ENCODE measurements at regions not wholly inside any gene's neighbourhood (a gene's known extent, or its start where the extent isn't known, plus 50 kb on each side); places are given as distances from the start of the nearest gene placed in this dataset.
A peak's percentile ranks its signal among the peaks of the same experiment; 100 is the strongest.

DNA sequence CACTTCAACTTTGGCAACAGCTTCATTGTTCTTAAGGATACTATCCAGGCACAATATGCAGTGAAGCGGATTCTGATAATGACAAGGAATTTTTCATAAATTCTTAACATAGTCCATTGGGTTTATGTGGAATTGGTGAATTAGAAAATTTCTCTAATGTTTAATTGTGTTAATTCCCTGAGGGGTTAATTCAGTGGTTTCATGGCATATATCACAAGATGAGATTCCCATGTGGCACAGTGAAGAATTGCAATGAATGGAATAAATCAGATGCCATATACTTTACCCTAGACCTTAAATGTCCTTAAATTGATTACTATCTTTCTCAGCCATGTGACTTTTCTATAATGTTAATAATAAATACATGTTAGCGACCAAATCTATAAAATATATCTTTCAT, 1244.1 kb downstream of the ROBO2 start:
- H3K9ac ChIP-seq (ENCODE audit: low read depth, low read length), result no peak overlapping the region
- no peaks in the 10 kb centered on the region for H3K27me3 ChIP-seq (ENCODE audit: insufficient read depth, low read length)
- H3K4me3 ChIP-seq (ENCODE audit: low read length), result no peak overlapping the region
- no peaks in the 10 kb centered on the region for H3K36me3 ChIP-seq (ENCODE audit: insufficient read depth, low read depth, low read length)
- no peak overlapping the region for H3K27ac ChIP-seq (ENCODE audit: low read length)
- H3K4me1 ChIP-seq (ENCODE audit: insufficient read depth, low read length), result peaks cover 13% of the 10 kb centered on the region
- no peaks in the 10 kb centered on the region for H3K9me3 ChIP-seq (ENCODE audit: insufficient read depth, low read depth, low read length)

DNA sequence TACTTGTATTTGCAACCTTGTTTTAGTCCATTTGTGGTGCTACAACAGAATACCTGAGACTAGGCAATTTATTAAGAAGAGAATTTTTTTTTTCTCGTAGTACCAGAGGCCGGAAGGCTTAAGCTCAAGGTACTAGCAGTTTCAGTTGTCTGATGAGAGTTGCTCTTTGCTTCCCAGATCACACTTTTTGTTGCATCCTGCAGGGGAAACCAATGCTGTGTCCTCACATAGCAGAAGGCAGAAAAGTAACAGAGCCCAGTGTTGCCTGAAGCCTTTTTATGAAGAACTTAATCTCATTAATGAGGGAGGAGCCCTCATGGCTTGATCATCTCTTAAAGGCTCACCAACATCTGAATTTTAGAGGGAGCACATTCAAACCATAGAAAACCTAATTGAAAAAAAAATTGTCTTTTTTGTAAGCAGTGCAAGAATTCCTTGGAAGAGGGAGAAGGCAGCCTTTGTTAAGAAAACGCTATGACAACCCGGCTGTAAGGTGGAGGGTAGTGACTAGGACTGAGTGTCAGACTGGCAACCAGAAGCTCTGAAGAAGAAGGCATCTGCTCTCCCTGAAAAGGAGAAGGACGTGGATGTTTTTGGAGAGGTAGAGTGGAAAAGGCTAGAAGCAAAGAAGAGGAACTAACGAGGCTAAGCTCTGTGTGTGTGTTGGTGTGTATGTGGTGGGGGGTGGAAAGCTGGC, 1245.3 kb downstream of the ROBO2 start:
- no peaks in the 10 kb centered on the region for H3K36me3 ChIP-seq (ENCODE audit: insufficient read depth, low read depth, low read length)
- H3K4me3 ChIP-seq (ENCODE audit: low read length), result no peak overlapping the region
- H3K27ac ChIP-seq (ENCODE audit: low read length), result no peak overlapping the region
- no peaks in the 10 kb centered on the region for H3K9me3 ChIP-seq (ENCODE audit: insufficient read depth, low read depth, low read length)
- no peaks in the 10 kb centered on the region for H3K27me3 ChIP-seq (ENCODE audit: insufficient read depth, low read length)
- no peak overlapping the region for H3K9ac ChIP-seq (ENCODE audit: low read depth, low read length)
- H3K4me1 ChIP-seq (ENCODE audit: insufficient read depth, low read length), result peaks cover 19% of the 10 kb centered on the region

DNA sequence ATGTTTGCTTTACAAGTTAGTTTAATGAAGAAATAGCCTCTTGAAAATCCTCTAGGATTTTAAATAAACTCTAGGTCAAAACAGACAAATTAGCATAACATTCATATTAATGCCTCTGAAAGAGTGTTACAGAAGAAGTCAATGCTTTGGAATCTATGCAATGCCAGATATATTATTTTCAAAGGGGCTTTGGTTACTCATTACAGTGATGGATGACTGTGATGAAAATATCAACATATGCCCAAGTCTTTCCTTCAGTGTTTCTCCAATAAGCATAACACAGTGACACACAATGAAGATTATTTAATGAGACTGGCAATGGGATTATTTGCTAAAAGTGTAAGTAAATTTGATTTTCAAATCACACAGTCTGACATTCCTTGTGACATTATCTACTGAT, 1247.2 kb downstream of the ROBO2 start:
- Histone ChIP-seq H3K9me3 (ENCODE audit: insufficient read depth, low read depth, low read length) (no peaks in the 10 kb centered on the region), H3K27me3 (ENCODE audit: insufficient read depth, low read length) (no peaks in the 10 kb centered on the region), H3K36me3 (ENCODE audit: insufficient read depth, low read depth, low read length) (no peaks in the 10 kb centered on the region), H3K4me3 (ENCODE audit: low read length) (no peak overlapping the region), H3K27ac (ENCODE audit: low read length) (no peak overlapping the region), H3K9ac (ENCODE audit: low read depth, low read length) (no peak overlapping the region), H3K4me1 (ENCODE audit: insufficient read depth, low read length) (peaks cover 19% of the 10 kb centered on the region)

DNA sequence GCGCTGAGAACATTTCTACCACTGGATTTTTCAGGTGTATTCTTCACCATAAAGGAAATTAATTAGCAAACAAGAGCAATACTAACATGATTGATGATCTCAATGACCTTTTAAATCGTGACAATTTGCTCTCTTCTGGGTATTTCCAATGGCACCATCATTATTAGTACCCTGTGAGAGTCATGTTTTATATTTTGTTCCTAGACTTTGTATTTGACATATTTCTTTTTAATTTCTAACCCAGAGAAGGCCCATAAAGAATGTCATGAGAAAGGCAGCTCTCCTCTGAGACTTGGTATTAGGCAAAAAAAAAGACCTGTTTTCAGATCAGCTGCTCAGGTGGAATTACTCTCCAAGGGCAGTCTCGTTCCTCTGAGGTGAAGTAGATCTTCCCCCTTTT, 1253.4 kb downstream of the ROBO2 start:
- H3K36me3 ChIP-seq (ENCODE audit: insufficient read depth, low read depth, low read length), result no peaks in the 10 kb centered on the region

DNA sequence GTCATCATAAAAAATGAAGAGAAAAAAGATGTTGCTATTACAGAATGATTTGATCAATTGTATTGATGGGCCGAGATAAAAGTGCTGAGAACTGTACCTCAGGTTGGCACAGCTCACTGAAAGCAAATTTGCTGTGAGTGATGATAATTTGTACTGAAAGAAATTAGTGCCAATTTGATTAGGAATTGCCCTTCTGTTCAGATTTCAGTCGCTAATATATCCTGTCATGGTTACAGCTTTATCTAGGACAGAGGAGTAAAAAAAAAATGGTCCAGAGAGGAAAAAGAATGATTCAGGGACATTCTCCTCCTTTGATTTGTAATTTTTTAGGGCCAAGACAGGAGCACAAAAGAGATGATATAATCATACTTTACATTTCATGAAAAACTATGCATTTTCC, 1264.2 kb downstream of the ROBO2 start:
- no peaks in the 10 kb centered on the region for H3K36me3 ChIP-seq (ENCODE audit: insufficient read depth, low read depth, low read length)
- H3K27ac ChIP-seq (ENCODE audit: low read length), result no peak overlapping the region
- no peaks in the 10 kb centered on the region for H3K27me3 ChIP-seq (ENCODE audit: insufficient read depth, low read length)
- H3K9ac ChIP-seq (ENCODE audit: low read depth, low read length), result no peak overlapping the region
- H3K4me1 ChIP-seq (ENCODE audit: insufficient read depth, low read length), result no peaks in the 10 kb centered on the region
- H3K4me3 ChIP-seq (ENCODE audit: low read length), result no peak overlapping the region
- H3K9me3 ChIP-seq (ENCODE audit: insufficient read depth, low read depth, low read length), result peaks cover 13% of the 10 kb centered on the region

More for the DNA sequence above, 1253.4 kb downstream of the ROBO2 start:
- H3K27ac ChIP-seq (ENCODE audit: low read length), result no peak overlapping the region
- H3K4me3 ChIP-seq (ENCODE audit: low read length), result no peak overlapping the region
- no peak overlapping the region for H3K9ac ChIP-seq (ENCODE audit: low read depth, low read length)
- H3K27me3 ChIP-seq (ENCODE audit: insufficient read depth, low read length), result no peaks in the 10 kb centered on the region
- H3K4me1 ChIP-seq (ENCODE audit: insufficient read depth, low read length), result peaks cover 6% of the 10 kb centered on the region; the same call in 1 of the 2 replicates
- no peaks in the 10 kb centered on the region for H3K9me3 ChIP-seq (ENCODE audit: insufficient read depth, low read depth, low read length)

DNA sequence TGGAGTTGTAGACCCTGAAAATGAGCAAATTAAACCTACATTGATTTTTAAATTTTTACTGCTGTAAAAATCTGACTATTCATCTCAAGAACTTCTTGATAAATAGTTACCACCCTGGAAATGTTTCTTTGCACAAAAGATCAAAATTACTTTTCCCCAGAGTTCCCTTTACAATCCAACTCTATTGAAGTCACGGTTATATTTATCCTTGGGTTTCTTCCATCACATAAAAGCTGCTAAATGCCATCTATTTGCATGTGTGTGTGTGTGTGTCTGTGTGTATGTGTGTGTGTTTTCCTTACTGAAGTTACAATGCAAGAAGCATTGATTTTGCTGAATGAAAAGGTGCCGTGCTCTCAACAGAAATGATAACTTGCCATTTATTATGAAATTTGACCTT, 1273.0 kb downstream of the ROBO2 start:
- Histone ChIP-seq H3K27ac (ENCODE audit: low read length) (no peak overlapping the region), H3K9me3 (ENCODE audit: insufficient read depth, low read depth, low read length) (peaks cover 4% of the 10 kb centered on the region; the same call in 1 of the 2 replicates), H3K9ac (ENCODE audit: low read depth, low read length) (no peak overlapping the region), H3K27me3 (ENCODE audit: insufficient read depth, low read length) (no peaks in the 10 kb centered on the region), H3K4me3 (ENCODE audit: low read length) (no peak overlapping the region), H3K36me3 (ENCODE audit: insufficient read depth, low read depth, low read length) (no peaks in the 10 kb centered on the region), H3K4me1 (ENCODE audit: insufficient read depth, low read length) (peaks cover 19% of the 10 kb centered on the region; the same call in 1 of the 2 replicates)

DNA sequence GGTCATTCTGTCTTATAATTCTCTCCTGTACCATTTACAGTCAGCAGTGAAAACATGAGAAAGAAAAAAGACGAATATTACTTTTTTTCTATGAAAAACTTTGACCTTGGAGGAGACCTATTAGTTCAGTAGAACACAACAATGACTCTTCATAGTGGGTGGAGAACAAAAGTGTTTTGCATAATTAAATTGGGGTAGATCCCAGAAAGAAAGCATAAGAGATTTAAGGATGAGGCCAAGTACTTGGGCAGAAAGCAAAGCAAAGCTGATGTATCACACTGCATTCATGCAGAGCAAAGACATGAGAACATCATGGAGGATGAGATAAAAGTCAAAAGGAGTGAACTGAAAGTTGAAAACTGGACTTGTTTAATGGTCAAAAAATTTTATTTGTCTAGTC, 1273.4 kb downstream of the ROBO2 start:
- Histone ChIP-seq H3K36me3 (ENCODE audit: insufficient read depth, low read depth, low read length) (no peaks in the 10 kb centered on the region), H3K4me3 (ENCODE audit: low read length) (no peak overlapping the region), H3K27ac (ENCODE audit: low read length) (no peak overlapping the region), H3K27me3 (ENCODE audit: insufficient read depth, low read length) (no peaks in the 10 kb centered on the region), H3K9me3 (ENCODE audit: insufficient read depth, low read depth, low read length) (peaks cover 4% of the 10 kb centered on the region; the same call in 1 of the 2 replicates), H3K9ac (ENCODE audit: low read depth, low read length) (no peak overlapping the region), H3K4me1 (ENCODE audit: insufficient read depth, low read length) (peaks cover 19% of the 10 kb centered on the region; the same call in 1 of the 2 replicates)

DNA sequence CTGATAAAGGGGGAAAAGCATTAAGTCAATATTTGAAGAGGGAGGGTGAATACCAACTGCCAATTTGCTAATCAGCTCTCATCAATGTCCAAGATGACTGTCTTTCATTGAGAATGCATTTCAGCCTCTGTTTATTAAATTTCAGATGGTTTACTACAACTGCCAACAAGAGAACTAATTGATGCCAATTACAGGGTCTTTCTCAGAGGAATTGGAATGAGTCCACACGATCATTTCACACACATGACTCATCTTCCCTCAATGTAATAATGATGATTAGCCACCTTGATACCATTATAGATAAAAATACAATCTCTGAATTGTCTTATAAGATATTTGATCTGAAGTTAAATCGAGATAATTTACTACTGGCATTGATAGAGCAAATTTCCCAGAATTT, 1274.4 kb downstream of the ROBO2 start:
- Histone ChIP-seq H3K4me3 (ENCODE audit: low read length) (no peak overlapping the region), H3K36me3 (ENCODE audit: insufficient read depth, low read depth, low read length) (no peaks in the 10 kb centered on the region), H3K9me3 (ENCODE audit: insufficient read depth, low read depth, low read length) (peaks cover 4% of the 10 kb centered on the region; the same call in 1 of the 2 replicates), H3K4me1 (ENCODE audit: insufficient read depth, low read length) (peaks cover 19% of the 10 kb centered on the region; the same call in 1 of the 2 replicates), H3K27me3 (ENCODE audit: insufficient read depth, low read length) (no peaks in the 10 kb centered on the region), H3K27ac (ENCODE audit: low read length) (no peak overlapping the region), H3K9ac (ENCODE audit: low read depth, low read length) (no peak overlapping the region)

DNA sequence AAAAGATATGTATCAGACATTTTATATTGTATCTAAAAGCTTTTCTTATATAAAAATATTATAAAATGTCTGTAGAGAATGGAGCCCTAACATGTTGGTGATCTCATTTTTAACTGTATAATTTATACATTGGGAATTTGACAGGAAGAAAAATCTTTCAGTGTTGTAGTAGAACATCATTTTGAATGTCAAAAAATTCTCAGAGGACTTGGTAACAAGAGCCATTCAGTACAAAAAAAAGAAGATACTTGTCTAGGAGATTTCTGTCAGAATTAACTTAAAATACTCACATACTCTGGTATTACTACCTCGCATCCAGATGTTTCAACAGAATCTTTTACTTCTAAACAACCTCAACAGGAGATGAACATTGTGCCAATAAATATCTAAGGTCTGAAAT, 1277.9 kb downstream of the ROBO2 start:
- Histone ChIP-seq H3K9me3 (ENCODE audit: insufficient read depth, low read depth, low read length) (peaks cover 22% of the 10 kb centered on the region), H3K27ac (ENCODE audit: low read length) (no peak overlapping the region), H3K9ac (ENCODE audit: low read depth, low read length) (no peak overlapping the region), H3K27me3 (ENCODE audit: insufficient read depth, low read length) (no peaks in the 10 kb centered on the region), H3K4me3 (ENCODE audit: low read length) (no peak overlapping the region), H3K36me3 (ENCODE audit: insufficient read depth, low read depth, low read length) (no peaks in the 10 kb centered on the region), H3K4me1 (ENCODE audit: insufficient read depth, low read length) (peaks cover 19% of the 10 kb centered on the region; the same call in 1 of the 2 replicates)

DNA sequence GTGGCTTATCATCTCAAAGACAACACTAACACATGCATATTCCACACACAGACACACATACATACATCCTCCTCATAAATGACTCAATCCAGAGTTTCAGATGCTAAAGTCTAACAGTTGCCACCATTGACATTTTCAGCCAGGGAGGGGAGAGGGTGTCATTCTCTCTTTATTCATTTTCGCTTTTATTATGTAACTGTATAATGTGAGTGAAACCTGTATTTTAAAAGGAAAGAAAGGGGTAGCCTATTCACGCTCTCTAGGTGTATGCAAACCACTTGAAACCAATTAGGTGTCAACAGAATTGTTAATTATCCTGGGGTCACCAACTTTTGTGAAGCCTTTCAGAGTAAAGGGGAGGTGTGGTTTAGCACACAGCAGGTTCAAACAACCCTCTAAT, 1282.9 kb downstream of the ROBO2 start:
- Histone ChIP-seq H3K9me3 (ENCODE audit: insufficient read depth, low read depth, low read length) (peaks cover 23% of the 10 kb centered on the region), H3K36me3 (ENCODE audit: insufficient read depth, low read depth, low read length) (no peaks in the 10 kb centered on the region), H3K9ac (ENCODE audit: low read depth, low read length) (no peak overlapping the region), H3K4me1 (ENCODE audit: insufficient read depth, low read length) (peaks cover 7% of the 10 kb centered on the region; the same call in 1 of the 2 replicates), H3K4me3 (ENCODE audit: low read length) (peak overlapping the region; percentile 12; the same call in 1 of the 2 replicates), H3K27me3 (ENCODE audit: insufficient read depth, low read length) (no peaks in the 10 kb centered on the region), H3K27ac (ENCODE audit: low read length) (no peak overlapping the region)

DNA sequence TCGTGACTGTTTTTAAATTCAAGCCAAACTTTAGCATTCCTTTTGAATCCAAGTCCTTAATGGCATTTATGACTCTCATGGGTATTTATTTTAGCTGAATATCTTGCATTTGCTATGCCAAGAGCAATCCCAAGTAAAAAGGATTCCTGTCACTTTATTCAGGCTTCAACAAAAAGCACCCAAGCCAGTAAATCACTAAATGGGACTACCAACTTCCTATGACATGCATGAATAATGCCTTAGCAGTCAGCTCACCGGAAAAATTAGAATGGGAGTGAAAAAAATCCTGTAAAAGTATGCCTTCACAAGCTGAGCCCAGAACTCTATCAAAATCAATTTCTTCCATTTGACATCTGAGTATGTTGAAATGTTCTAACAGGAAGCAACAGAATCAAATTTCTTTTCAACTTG, 1297.9 kb downstream of the ROBO2 start:
- Histone ChIP-seq H3K4me3 (ENCODE audit: low read length) (no peak overlapping the region), H3K27ac (ENCODE audit: low read length) (peak overlapping the region; percentile 62), H3K9me3 (ENCODE audit: insufficient read depth, low read depth, low read length) (no peaks in the 10 kb centered on the region), H3K4me1 (ENCODE audit: insufficient read depth, low read length) (peaks cover 20% of the 10 kb centered on the region), H3K27me3 (ENCODE audit: insufficient read depth, low read length) (no peaks in the 10 kb centered on the region), H3K36me3 (ENCODE audit: insufficient read depth, low read depth, low read length) (no peaks in the 10 kb centered on the region), H3K9ac (ENCODE audit: low read depth, low read length) (no peak overlapping the region)

DNA sequence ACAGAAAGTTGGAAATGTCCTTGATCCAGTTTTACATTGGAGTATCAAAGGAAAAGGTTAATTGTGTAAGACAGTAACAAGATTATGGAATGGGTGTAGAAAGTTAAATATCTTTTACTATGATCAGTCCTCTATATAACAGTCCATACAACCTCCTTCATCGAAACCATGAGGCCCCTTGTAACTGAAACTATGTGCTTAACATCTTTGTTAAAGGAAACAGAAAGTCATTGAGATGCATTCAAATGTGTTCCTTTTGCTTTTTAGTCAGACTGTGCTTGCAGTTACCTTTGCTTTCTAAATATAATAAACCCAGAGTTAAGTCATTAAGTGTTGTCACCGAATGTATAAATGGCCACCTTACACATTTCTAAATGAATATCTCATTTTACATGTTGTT, 1298.5 kb downstream of the ROBO2 start:
- Histone ChIP-seq H3K4me3 (ENCODE audit: low read length) (no peak overlapping the region), H3K4me1 (ENCODE audit: insufficient read depth, low read length) (peaks cover 20% of the 10 kb centered on the region), H3K9ac (ENCODE audit: low read depth, low read length) (no peak overlapping the region), H3K27ac (ENCODE audit: low read length) (no peak overlapping the region), H3K36me3 (ENCODE audit: insufficient read depth, low read depth, low read length) (no peaks in the 10 kb centered on the region), H3K27me3 (ENCODE audit: insufficient read depth, low read length) (no peaks in the 10 kb centered on the region), H3K9me3 (ENCODE audit: insufficient read depth, low read depth, low read length) (no peaks in the 10 kb centered on the region)

Data from iPS-20b (cell line).